ENCODE measurements at regions not wholly inside any gene's neighbourhood (a gene's known extent, or its start where the extent isn't known, plus 50 kb on each side); places are given as distances from the start of the nearest gene placed in this dataset.

DNA sequence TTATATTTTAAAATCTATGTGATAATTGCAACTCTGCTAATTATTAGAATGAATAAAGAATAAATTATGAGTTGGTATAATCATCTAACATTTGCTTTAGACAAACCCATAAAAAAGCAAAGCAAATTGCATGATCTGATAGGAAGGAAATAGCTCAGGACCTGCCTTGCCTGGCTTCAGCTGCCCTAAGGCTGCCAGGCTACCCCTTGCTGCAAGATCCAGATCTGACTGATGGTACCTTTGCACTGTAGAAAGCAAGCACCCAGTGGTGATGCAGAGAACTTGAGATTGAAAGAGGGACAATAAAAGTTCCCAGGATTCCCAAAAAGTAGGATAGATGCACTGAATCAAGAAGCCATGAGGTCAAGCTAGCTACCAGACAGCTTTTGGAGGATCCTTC is 100.9 kb upstream of the FSTL4 start:
- no peak for DNase-seq

DNA sequence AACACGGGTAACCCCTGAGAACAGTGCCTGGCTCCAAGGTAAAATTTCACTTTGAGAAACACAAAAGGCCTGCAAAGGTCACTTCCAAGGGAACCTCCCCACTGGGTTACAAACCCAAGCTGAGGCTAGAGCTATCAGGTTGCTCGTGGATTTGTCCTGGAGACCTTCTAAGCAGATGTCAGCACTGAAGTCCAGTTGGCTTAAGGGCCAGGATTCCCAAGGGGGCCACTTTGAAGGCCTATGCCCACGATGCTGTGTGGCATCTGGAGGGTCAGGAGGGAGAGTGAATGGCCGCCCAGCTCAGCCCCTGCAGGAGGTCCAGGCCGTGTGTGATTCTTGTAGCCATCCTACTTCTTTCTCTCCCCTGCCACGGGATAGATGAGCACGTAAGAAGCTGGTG is 100.2 kb upstream of the FSTL4 start:
- DNase-seq, result no peak

DNA sequence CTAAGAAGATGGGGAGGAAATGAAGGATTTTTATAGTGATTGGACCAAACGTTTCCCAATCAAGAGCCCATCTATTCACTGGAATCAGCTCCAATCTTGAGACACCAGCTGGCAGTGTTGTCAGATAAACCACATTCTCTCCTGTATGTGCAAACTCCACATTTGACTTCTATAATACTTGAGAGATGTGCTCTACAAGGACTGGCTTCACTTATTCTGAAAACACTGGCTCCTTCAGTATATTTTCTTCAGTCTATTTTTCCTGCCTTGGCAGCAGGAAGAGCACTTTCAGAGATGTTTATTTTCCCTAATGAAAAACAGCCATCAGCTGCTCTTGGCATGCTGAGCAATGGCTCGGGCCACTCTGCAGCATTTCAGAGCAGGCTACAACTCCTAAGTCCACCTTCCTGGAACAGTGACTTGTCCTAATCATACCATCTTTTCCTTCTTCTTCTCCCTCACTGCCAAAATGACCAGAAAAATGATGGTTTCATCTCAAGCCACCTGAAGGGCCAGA is 96.9 kb upstream of the FSTL4 start:
- peak in 8 of 51 donors; percentile 9 to 33 (median 12) for DNase-seq

DNA sequence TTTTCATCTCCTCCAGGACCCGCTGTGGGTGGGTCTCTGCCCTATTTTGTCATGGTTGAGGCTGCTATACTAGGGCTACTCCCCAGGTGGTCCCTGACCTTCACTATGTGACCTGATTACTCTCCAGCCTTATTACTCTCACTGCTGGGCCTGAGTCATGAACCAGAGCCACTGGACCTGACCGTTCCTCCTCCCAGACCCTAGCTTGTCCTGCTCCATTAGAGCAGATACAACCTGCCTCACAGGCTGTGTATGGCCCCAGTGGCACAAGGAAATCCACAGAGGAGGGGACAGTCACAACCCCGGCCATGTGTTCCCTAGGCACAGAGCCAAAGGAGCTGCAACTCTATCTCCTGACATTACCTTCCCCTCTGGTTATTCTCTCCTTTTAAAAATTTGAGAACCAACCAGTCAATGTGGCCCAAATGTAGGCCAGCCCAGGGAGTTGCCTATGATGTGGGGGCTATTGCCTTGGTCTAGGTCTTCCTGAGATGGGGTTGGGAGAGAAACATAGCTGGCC is 96.0 kb upstream of the FSTL4 start:
- DNase-seq, result no peak

DNA sequence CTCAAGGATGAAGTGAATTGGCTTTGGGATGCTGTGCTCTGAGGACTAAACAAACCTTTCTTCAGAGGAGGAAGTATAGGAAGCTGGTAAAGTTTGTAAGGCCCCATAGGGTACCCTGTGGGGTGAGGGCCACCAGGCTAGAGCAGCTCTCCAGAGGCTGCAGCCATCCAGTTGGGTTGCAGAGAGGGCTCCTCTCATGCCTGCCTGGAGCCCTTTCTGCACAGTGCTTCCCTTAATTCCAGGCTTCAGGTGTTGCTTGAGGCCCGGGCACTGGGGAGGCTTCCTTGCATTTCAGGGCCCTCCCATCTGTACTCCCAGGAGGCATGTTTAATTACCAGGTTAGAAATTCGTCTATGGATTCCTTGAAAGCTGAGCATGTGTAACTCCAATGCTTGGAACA is 95.3 kb upstream of the FSTL4 start:
- no peak for DNase-seq

DNA sequence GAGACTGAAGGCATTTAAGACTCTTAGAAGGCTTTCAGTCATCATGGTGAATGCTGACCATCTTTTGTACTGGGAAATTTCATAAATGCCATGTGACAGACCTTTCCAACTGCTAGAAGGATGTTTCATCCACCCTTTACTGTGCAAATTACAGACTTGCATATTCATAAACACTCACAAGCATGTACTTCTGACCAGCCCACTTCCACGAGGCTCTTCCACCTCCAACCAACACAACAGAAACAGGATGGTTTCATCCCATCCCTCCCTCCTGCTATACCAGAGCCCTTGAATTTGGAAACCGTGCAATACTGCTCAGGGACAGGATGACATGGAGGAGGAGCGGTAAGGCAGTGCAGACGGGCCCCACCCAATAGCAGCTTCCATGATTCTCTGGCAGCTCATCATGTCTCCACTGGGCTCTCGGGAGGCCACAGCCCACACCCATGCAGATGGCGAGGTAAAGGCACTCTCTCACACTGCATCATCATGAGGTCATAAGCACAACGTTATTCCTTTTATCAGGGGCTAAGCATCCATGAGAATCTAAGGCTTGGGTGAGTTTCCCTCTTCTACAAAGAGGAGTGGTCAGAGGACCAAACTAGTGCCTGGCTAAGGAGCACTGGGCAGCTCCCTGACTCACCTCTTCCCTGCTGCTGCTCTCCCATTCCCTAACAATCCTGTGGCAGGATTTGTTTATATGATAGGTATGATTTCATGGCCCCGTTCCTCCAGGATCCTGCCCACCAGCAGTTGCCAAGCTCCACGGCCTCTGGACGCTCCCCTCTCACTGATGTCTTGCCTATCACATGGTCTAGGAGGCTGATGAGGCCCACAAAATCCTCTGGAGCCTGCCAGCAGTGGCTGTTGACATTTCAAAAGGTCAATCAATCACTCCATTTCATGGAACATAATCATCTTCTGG is 94.4 kb upstream of the FSTL4 start:
- no peak for DNase-seq

DNA sequence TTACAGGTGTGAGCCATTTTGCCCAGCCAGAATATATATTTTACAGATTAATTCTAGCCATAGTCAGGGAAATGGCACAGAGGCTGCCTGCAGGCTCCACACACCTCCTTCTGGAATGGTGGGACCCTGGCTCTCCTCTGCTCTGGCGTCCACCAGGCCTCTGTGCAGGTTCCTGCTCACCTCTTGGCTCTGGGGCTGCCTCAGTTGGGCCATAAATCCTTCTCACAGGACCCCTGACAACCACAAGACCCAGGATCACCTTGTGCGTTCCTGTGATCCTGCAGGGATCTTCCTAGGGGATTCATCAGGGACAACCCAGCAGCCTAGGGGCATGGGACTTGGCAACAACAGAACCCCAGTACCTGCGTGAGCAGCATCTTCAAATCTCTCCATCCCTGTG is 93.0 kb upstream of the FSTL4 start:
- DNase-seq, result no peak

DNA sequence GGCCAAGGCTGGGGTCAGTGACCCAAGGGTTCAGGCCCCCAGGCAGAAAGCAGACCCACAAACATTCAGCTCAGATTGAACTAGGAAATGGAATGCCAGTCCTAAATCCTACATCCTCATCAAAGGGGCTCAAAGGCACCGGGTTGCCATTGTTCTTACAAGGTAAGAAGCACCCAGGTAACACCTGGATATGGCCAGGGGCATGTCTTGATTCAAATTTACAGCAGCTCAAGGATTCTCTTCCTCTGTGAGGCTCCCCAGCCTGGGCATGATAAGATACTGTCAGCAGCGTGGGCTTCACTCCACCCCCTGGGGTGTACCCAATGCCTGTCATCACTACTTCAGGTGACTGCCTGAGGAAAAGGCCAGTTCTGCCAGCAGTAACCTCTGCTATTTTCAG is 92.1 kb upstream of the FSTL4 start:
- DNase-seq, result no peak

DNA sequence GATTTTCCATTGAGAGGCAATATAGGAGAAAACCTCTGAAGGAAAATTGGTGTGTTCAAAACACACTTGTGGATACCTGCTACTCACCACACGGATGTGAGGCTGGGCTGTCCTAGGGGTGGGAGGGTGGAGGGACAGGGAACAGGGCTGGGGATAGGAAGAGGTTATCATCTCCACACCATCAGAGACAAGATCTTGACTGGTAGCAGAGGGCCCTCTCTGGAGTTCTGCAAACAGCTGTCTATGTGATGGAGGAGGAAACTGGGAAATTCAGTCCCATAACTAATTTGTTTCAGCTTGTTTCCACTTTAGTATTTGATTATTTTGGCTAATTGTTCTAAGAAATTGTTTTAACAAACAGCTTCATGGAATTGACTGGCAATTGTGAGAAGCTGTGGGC is 91.6 kb upstream of the FSTL4 start:
- DNase-seq, result no peak

DNA sequence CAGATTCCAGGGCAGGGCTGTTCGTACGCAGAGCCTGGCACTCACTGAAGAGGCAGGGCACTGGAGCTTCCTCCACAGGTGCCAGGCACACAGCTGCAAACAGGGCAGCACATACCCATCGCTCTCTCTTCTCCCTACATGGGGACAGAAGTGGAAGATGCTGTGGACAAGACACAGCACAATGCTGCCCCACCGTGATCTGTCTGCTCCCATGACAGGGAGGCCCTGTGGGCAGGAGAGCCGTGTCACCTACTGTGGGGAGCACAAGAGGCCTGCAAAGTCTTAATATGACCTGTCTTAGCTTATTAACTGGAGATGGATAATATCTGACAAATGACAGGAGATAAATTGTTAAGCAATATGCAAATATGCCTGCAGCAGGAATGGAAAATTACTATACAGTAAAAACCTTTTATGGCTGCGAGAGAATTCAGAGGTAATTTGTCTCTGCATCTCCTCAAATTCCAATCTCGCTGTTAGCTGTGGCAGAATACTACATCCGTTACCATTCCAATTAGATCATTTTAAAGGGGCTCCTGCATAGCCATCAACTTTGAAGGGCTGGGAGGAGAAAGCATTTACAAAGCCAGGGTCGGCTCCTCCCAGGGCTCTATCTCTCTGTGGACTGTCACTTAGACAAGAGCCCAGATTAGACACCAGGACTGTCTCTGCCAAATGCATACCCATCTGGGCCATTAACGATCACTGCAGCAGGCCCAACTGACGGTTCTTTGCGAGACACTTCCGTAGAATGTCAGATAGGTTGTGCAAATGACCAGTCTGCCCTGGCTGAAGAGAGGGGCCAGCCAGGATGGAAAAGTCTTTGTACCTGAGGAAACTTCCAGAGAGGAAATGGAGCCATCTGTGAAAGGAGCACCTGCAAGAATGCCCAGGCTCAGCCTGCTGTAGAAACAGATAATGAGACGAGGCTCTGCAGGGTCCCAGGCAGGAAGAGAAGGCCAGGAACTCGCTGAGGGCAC is 90.7 kb upstream of the FSTL4 start:
- DNase-seq, result no peak

DNA sequence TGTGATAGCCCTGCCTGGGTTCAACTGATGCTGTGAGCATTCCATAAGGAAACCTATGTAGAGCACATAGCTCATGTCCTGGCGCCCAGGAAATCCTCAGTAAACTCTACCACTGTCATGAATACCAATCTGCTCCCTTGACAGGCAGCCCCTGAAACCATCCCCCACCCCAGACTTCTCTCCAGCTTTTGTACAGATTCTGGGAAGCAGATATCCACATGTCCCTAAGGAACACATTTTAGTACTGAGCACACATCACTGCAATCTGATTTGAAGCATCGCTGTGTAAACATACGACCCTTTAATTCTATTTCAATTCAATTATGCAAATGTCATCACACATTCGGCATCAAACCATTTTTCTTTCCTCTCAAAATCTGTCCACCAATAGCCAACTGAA is 89.5 kb upstream of the FSTL4 start:
- DNase-seq, result no peak

DNA sequence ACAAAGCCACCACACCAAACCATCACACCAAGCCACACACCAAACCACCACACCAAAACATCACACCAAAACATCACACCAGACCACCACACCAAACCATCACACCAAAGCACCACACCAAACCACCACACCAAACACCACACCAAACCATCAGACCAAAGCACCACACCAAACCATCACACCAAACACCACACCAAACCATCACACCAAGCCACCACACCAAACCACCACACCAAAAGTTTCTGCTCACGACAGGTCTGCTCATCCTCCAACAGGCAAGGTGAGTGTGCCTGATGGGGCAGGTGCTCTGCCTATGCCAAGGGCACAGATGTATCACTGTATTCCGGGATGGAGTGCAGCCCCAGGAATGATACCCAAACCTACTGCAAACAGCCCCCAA is 87.9 kb upstream of the FSTL4 start:
- no peak for DNase-seq

DNA sequence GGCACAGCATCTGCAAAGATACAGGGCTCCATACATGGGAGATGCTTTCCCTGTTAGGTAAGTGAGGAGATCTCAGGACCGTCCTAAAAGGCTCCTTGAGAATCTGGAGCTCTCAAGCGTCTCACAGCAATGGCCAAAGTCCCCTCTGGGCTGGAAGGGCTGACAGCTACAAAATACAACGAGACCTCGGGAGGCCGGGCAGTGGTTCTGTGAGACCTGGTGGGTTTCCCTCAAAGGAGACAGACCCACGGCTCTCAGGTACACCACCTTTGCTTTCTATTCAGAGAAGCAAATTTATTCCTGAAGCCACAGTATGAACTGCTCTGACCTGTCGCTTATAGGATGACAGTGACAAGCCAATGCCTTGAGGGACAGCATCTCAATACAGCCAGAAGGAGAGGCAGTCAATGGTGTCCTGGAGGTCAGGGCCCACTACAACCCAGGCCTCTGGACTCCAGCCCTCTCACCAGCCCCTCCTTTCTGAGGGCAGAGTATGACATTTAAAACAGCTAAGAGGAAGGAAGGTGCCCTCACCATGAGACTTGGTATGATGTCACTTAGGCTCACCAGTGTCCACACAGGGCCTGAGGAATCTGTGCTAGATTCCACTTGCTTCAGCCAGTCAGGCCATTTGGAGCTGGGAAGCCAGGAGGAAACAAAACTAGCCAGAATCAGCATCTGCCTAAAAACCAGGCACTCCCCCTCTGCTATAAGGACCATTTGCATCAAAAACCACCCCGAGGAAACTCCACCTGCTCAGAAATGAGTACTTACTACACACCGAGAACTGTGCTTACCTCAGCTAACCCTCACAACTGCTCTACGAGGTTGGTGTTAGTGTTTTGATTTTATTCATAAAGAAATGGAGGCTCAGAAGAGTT is 86.5 kb upstream of the FSTL4 start:
- DNase-seq, result no peak

DNA sequence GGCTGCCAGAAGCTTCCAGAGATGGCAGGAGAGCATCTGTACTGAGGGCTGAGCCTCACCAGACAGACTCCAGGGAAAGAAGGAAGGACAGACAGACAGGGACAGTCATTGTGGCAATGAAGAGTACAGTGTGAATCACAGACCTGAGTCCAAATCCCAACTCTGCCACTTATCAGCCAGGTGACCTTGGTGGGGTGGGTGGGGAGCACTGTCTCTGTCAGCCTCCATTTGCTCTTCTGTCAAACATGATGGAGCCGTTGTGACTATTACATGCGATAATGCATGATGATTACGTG is 85.9 kb upstream of the FSTL4 start:
- no peak for DNase-seq

DNA sequence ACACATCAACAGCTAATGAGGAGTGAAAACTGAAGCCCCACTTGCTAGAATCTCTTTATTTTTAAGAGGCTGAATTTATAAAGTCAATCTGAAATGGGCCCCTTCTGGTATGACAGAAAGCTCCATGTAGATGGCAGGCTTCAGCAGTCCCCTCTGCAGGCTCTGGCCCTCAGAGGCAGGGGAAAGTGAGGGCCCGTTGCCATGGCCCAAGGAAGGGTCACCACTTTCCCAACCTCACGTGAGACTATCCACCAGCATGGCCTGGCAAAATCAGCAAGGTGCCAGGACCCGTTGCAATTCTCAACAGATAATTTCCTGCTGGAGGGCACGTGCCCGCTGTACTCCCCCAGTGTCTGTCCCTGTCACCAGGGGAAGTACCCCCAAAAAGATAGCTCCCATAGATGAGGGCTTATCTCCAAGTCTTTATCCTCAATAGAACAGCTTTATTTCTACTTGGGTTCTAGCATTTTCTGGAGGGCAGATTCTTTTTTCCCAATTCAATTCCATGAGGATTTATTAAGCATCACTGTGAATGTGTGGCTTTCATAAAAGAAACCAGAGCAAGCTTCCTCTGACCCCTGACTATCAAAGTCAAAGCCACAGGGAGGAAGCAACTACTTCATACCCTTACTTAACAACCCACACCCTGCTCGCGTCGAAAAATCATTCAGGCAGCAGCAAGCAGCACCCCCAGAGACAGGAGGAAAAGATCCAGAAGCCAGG is 85.4 kb upstream of the FSTL4 start:
- DNase-seq, result no peak

DNA sequence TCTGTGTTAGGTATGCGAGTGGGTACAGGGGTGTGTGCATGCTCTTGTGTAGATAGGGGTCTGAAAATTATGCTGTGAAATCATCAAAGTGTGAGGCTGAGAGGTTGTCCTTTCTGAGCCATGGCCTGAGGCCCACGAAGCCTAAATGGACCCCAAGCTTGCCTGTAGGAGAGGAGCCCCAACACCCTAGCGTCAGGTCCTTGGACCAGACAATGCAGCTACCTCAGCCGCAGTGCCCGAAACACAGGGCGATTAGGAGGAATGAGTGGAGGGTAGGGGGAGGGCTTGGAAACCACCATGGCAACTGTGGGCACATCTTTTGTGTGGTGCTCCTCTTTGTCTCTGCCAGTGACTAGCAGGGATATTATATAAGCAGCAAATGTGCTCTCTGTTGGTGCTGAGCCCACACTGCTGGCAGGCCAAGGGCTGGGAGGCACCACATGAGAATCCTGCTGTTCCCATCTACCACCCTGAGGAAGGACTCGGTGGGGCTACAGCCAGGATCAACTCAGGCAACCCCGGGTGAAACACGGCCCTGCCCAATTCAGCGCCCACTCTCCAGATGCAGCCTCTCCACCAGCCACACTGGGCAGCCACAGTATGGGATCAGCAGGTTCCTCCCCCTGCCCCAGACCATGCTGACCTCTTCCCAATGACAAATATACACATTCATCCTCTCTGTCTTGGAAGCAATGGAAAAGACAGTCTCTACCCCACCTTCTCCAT is 84.6 kb upstream of the FSTL4 start:
- DNase-seq, result peak in 30 of 51 donors; percentile 5 to 73 (median 40)

DNA sequence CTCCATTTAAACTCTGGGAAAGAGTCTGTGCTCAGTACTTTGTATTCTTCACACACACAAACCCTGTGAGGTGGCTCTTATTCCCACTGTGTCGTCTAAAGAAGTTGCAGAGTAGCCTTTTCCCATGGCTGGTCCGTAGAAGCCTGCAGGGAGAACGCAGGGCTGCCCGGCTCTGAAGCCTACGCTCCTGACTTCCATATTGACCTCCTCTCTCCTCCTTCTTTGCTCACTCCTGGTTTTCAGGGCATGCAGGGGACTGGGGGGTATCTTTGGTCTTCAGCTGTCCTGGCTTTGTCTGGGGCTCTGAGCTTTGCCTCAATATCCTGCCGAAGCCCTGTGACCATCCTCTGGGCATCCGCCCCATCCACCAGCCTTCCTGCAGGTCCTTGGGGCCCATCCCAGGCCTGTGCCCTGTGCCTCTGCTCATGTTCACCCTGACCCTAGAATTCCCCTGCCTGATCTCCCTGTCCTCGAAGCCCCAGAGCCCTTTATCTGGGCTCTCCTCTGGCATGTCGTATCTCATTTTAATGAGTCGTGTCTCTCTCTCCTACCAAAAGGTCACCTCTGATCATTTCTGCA is 83.8 kb upstream of the FSTL4 start:
- DNase-seq, result no peak

DNA sequence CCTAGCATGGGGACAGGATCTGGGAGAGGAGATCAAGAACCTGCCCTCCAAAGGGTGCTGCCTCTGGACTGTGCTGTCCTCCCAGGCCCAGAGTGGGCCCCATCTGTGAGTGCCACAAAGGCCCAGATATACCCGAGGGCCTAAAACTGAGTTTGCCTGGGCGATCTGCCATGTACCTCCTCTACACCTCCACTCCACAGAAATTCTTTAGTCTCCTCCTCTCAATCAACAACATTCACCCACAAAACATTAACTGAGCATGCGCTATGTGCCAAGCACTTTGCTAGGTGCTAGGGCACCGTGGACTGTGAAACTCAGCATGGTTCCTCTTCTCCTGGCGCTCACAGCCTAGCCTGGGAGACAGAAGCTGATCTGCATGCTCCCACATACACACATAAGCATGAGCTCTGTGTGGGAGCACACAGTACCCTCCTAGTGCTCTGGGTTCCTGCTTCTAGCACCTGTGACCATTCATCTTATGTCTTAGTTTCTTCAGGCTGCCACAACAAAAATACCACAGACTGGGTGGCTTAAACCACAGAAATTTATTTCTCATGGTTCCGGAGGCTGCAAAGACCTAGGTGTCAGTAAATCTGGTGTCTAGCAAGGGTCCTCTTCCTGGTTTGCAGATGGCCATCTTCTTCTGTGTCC is 82.0 kb upstream of the FSTL4 start:
- DNase-seq, result no peak

DNA sequence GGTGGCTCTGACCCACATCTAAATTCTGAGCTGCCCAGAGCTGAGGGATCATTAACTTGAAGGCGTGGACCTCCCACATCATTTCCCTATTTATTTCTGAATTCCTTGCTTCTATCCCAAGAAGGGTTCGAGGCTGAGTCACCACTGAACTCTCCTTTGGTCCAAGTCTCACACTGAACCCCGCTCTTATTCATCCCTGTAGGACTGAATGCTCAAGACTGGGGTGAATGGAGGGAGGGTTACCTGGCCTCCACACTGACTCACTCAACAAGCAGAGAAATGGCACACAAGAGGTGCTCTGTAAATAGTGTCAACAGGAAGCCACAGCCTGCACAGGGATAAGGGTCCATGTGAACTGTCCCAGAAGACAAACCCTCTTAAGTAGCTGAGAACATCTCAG is 79.1 kb upstream of the FSTL4 start:
- DNase-seq, result no peak

All from hypothalamus (tissue), 51 donors.